GM12873 (cell line): ENCODE measurements at regions not wholly inside any gene's neighbourhood (a gene's known extent, or its start where the extent isn't known, plus 50 kb on each side); places are given as distances from the start of the nearest gene placed in this dataset.
A peak's percentile ranks its signal among the peaks of the same experiment; 100 is the strongest.

ENCODE experiments used
- TF ChIP-seq, protein P1 (sequence below): IDR thresholded peaks from 2 replicates; pipeline ENCODE4 v1.5.1; 2012; ENCODE audit warnings: low read depth, mild to moderate bottlenecking, moderate library complexity, low read length, control low read depth; ENCODE audit not compliant: insufficient read depth; ENCODE audit errors: missing control alignments

DNA sequence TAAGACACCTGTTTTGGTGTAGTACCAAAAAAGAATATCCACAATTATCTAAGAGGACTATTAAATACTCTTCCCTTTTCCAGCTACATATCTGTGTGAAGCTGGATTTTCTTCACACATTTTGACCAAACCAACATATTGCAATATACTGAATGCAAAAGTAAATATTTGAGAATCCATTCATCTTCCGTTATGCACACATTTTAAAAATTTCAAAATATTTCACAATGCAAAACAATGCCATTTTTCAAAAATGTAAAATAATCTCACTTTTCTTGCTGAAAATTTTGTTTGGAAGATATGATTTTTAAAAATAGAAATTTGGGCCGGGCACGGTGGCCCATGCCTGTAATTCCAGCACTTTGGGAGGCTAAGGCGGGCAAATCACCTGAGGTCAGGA, 133.9 kb upstream of the FUT8 start:
- TF ChIP-seq, protein P1, sequence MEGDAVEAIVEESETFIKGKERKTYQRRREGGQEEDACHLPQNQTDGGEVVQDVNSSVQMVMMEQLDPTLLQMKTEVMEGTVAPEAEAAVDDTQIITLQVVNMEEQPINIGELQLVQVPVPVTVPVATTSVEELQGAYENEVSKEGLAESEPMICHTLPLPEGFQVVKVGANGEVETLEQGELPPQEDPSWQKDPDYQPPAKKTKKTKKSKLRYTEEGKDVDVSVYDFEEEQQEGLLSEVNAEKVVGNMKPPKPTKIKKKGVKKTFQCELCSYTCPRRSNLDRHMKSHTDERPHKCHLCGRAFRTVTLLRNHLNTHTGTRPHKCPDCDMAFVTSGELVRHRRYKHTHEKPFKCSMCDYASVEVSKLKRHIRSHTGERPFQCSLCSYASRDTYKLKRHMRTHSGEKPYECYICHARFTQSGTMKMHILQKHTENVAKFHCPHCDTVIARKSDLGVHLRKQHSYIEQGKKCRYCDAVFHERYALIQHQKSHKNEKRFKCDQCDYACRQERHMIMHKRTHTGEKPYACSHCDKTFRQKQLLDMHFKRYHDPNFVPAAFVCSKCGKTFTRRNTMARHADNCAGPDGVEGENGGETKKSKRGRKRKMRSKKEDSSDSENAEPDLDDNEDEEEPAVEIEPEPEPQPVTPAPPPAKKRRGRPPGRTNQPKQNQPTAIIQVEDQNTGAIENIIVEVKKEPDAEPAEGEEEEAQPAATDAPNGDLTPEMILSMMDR = no peak

DNA sequence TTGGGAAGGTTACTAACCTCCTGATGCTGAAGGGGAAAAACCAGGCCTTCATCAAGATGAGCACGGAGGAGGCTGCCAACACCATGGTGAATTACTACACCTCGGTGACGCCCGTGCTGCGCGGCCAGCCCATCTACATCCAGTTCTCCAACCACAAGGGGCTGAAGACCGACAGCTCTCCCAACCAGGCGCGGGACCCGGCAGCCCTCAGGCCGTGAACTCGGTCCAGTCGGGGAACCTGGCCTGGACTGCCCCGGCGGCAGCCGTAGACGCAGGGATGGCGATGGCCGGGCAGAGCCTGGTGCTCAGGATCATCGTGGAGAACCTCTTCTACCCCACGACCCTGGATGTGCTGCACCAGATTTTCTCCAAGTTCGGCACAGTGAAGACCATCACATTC, 133.0 kb upstream of the FUT8 start:
- TF ChIP-seq, protein P1 = no peak

- TF ChIP-seq, protein P1 = no peak
These were observed 132.6 kb upstream of the FUT8 start for GRCh38 chr14:65279958-65280357.

GRCh38 chr14:65280653-65281052, 131.9 kb upstream of the FUT8 start:
- TF ChIP-seq, protein P1 = no peak

DNA sequence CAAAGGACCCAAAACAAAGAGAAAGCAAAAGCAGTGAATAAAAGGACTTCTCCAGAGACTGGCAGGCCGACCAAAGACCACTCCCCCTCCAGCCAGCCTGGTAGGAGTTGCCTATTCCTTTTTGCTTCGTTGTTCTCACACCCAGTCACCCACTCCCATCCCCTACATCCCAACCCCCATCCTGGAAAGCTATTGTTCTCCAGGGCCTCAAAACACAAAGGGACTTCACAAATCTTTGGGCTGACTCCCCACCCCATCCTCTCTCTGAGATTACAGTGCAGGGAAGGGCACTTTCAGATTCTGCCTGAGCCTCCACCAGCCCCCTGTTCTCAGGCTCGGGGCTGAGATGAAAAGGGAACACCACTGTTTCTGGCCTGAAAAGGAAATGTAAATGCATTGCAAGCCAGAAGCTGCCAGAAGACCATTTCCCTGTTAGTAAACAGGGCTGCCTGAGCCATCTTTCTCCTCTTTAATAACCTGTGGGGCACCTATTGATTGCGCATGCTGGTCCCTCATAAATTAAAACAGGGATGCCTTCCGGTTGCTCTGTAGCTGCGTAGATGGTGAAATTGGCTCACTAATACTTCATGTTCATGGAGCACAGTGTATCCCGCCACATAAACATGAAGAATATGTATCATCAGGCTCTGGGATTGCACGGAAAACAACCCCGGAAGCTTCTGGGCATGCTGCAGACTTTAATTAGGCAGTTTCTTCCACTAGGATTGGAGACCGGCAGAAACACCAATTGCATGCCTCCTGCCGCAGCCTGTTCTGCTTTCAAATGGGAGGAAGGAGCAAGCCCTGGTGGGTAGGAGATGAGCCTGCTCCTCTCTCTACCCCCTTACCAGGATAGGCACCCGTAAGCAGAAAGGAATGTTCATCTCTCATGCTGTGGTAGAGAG, 130.3 kb upstream of the FUT8 start:
- TF ChIP-seq, protein P1 = no peak

GRCh38 chr14:65282896-65283253, 129.7 kb upstream of the FUT8 start:
- TF ChIP-seq, protein P1 = no peak

- TF ChIP-seq, protein P1 = peak; percentile 57
These were observed 126.1 kb upstream of the FUT8 start for GRCh38 chr14:65286443-65286842.
